ENCODE measurements at regions not wholly inside any gene's neighbourhood (a gene's known extent, or its start where the extent isn't known, plus 50 kb on each side); places are given as distances from the start of the nearest gene placed in this dataset.
"Not testable (repeated sequence)": the region's sequence is repeated elsewhere in the genome, so short reads cannot be mapped to it uniquely, and the experiment has no call there.

DNA sequence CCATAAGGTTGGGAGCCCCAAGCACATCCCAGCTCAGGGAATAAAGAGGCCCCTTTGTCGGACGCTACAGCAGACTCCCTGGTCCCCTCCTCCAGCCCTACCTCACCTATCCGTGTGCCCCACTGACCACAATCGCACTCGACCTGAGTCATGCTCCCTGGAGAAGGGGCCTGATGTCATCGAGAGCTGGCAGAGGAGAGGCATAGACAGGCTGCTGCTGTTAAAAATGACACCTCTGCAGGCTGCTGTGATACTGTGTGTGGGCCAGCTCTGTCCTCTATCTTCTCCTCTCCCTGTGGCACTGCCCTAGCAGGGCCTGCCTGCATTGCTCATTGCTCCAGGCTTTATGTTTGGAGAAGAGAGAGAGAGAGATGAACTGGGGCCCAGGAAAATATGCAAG, 123.4 kb upstream of the SYT13 start:
- peaks cover 37% of the 10 kb centered on the region for H3K4me1 ChIP-seq (ENCODE audit: control insufficient read depth, insufficient read depth, low read length, poor library complexity, severe bottlenecking)
- WGBS, 2 experiments (ENCODE audit: insufficient coverage in 2 of 2), result 83% methylated on average over 2 of the region's 6 CpGs; no CpG with 5 or more reads in 1 of the 2 experiments

DNA sequence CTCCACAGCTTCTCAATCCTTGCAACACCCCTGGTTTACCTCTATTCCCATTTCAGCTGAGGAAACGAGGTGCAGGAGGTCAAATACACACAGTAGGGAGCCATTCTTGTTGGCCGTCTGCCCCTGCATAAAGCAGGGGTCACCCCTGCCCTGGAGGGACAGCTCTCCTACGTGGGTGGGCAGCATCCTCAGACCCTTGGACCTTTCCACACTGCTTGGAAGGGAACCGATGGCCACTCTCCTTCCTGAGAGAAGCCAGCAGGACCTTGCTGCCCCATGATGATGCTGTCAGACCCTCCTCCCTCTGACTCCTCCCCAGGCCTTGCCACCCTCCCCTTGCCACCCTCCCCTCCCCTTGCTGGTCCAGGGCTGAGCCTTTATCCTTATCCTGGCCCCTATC, 121.1 kb upstream of the SYT13 start:
- Histone ChIP-seq H3K27ac (ENCODE audit: low read depth, low read length, severe bottlenecking) (no peak overlapping the region), H3K4me1 (ENCODE audit: control insufficient read depth, insufficient read depth, low read length, poor library complexity, severe bottlenecking) (peaks cover 31% of the 10 kb centered on the region), H3K9me3 (ENCODE audit: control insufficient read depth, low read length) (no peaks in the 10 kb centered on the region), H3K36me3 (ENCODE audit: control insufficient read depth, insufficient read depth, low read length) (no peaks in the 10 kb centered on the region), H3K4me3 (ENCODE audit: extremely low read depth, insufficient read depth, low read length, poor library complexity, severe bottlenecking) (no peak overlapping the region)
- WGBS, 2 experiments (ENCODE audit: insufficient coverage in 2 of 2), result 59 to 65% methylated on average over 4 of the region's 4 CpGs

More for the DNA sequence above, 123.4 kb upstream of the SYT13 start:
- Histone ChIP-seq H3K9me3 (ENCODE audit: control insufficient read depth, low read length) (no peaks in the 10 kb centered on the region), H3K4me3 (ENCODE audit: extremely low read depth, insufficient read depth, low read length, poor library complexity, severe bottlenecking) (no peak overlapping the region), H3K36me3 (ENCODE audit: control insufficient read depth, insufficient read depth, low read length) (no peaks in the 10 kb centered on the region), H3K27ac (ENCODE audit: low read depth, low read length, severe bottlenecking) (no peak overlapping the region)

DNA sequence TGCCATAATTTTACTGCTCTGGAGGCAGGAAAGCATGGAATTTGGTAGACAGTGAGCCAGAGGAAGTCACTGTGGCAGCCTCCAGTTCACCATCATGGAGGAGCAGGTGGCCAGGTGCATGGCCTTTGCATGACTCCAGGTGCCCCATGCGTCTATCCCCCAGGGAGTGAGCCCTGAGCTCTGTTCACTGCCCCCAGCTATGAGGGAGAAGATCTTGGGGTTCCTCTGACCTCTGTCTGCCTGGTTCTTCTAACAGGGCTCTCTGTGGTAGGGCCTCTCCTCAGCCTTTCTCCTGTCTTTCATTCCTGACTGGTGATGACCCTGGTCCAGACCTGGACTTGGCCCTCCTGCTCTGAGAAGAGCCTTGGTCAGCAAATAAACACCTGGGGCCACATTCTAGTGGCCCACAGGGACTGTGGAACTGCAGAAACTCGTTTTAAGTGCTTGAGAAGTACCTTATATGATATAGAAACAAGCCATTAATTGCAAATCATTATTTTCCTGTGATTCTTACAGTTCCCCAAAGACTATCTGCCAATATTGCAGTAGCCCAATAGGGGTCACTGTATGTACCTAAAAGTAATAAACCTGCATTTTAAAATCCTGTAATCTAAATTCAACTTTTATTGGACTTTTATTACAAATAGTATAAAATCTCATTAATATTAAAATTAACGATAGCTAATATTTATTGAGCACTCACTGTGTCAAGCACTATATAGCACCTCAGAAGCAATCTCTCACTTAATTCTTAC, 120.0 kb upstream of the SYT13 start:
- no peak overlapping the region for H3K27ac ChIP-seq (ENCODE audit: low read depth, low read length, severe bottlenecking)
- H3K36me3 ChIP-seq (ENCODE audit: control insufficient read depth, insufficient read depth, low read length), result no peaks in the 10 kb centered on the region
- H3K4me1 ChIP-seq (ENCODE audit: control insufficient read depth, insufficient read depth, low read length, poor library complexity, severe bottlenecking), result peaks cover 23% of the 10 kb centered on the region
- no peaks in the 10 kb centered on the region for H3K9me3 ChIP-seq (ENCODE audit: control insufficient read depth, low read length)
- WGBS, 2 experiments (ENCODE audit: insufficient coverage in 2 of 2), result 100% methylated on average over 1 of the region's 3 CpGs; no CpG with 5 or more reads in 1 of the 2 experiments
- H3K4me3 ChIP-seq (ENCODE audit: extremely low read depth, insufficient read depth, low read length, poor library complexity, severe bottlenecking), result no peak overlapping the region

DNA sequence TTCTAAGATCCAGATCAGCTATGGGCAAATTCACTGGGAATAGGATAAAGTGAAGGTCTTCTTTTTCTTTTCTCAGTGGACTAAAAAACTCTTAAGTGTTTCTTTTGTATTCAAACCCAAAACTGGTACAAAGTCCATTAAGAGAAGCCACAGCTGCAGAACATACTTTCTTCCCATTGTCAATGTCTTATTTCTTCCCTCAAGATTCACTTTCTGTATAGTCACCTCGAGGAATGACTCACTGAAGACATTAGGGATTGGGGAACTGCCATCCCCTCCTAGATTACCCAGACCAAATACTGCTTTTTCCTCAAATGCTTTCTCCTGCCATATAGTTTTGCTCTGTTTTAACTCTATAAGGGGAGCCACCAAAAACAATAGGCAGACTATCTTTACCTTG, 117.4 kb upstream of the SYT13 start:
- not testable (repeated sequence) for H3K27ac ChIP-seq (ENCODE audit: low read depth, low read length, severe bottlenecking); H3K36me3 ChIP-seq (ENCODE audit: control insufficient read depth, insufficient read depth, low read length); H3K4me3 ChIP-seq (ENCODE audit: extremely low read depth, insufficient read depth, low read length, poor library complexity, severe bottlenecking); H3K9me3 ChIP-seq (ENCODE audit: control insufficient read depth, low read length)
- H3K4me1 ChIP-seq (ENCODE audit: control insufficient read depth, insufficient read depth, low read length, poor library complexity, severe bottlenecking), result peaks cover 20% of the 10 kb centered on the region
- 80% methylated on average over 1 of the region's 1 CpG; no CpG with 5 or more reads in 1 of the 2 experiments for WGBS, 2 experiments (ENCODE audit: insufficient coverage in 2 of 2)

DNA sequence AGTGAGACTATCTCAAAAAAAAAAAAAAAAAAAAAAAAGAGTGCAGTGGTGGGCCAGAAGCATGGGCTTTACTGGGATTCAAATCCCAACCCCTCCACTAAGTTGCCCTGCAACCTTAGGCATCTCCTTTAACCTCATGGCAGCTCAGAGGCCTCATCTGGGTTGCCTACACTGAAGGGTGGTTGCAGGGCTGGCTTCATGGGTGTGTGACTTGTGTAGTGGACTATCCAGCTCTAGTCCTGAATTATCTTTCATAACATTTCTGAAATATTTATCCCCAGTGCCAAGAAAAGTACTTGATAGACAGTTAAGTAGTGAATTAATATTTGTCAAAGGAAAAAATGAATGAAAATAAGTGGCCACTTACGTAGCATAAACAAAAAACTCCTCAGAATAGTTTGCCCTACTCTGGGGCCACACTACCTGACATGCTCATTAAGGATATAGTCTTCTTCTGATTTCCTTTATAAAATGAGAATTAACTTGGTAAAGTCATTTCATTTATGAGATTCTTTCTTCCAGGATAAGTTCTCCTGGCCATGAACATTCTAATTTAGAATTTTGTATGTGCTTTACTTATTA, 116.0 kb upstream of the SYT13 start:
- Histone ChIP-seq H3K27ac (ENCODE audit: low read depth, low read length, severe bottlenecking) (no peak overlapping the region), H3K9me3 (ENCODE audit: control insufficient read depth, low read length) (no peaks in the 10 kb centered on the region), H3K4me3 (ENCODE audit: extremely low read depth, insufficient read depth, low read length, poor library complexity, severe bottlenecking) (no peak overlapping the region), H3K36me3 (ENCODE audit: control insufficient read depth, insufficient read depth, low read length) (no peaks in the 10 kb centered on the region), H3K4me1 (ENCODE audit: control insufficient read depth, insufficient read depth, low read length, poor library complexity, severe bottlenecking) (peaks cover 18% of the 10 kb centered on the region)
- WGBS, 2 experiments (ENCODE audit: insufficient coverage in 2 of 2), result no CpG with 5 or more reads among the region's 1 CpG

DNA sequence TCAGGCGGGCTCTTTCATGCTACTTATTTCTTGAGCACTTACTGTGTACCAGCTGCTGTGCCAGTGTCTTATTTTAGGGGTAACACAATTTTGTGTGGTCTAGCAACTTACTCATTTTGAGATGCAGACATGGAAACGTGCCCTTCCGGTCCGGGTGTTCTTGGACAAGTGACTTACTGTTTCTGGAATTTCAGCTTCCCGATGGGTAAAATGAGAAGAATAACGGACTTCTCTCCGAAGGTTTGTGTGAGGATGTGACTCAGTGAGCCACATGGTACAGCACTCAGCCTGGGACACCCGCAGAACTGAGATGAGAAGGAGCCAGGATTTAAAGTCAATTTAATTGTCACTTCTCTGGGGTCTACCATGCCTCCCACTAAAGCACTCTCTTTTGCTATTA, 114.5 kb upstream of the SYT13 start:
- no peaks in the 10 kb centered on the region for H3K9me3 ChIP-seq (ENCODE audit: control insufficient read depth, low read length)
- H3K4me1 ChIP-seq (ENCODE audit: control insufficient read depth, insufficient read depth, low read length, poor library complexity, severe bottlenecking), result peaks cover 18% of the 10 kb centered on the region
- no peak overlapping the region for H3K27ac ChIP-seq (ENCODE audit: low read depth, low read length, severe bottlenecking)
- H3K4me3 ChIP-seq (ENCODE audit: extremely low read depth, insufficient read depth, low read length, poor library complexity, severe bottlenecking), result no peak overlapping the region
- WGBS, 2 experiments (ENCODE audit: insufficient coverage in 2 of 2), result 86 to 92% methylated on average over 7 of the region's 8 CpGs
- H3K36me3 ChIP-seq (ENCODE audit: control insufficient read depth, insufficient read depth, low read length), result no peaks in the 10 kb centered on the region

DNA sequence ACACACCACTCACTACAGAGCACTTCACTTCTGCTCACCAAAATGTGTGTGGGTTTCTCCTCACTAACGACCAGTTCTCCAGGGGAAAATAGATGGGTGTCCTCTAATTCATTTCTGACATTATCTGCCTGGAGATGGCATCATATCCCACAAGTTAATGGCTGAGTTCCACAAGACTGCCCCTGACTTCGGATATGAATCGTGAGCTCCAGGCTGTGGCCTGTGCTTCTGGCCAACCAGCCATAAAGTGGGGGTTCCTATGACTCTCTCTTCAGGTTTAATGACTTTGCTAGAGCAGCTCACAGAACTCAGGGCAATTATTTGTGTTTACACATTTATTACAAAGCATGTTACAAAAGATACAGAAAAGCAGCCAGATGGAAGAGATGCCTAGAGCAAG, 113.0 kb upstream of the SYT13 start:
- H3K4me1 ChIP-seq (ENCODE audit: control insufficient read depth, insufficient read depth, low read length, poor library complexity, severe bottlenecking), result peaks cover 18% of the 10 kb centered on the region
- H3K9me3 ChIP-seq (ENCODE audit: control insufficient read depth, low read length), result no peaks in the 10 kb centered on the region
- no peaks in the 10 kb centered on the region for H3K36me3 ChIP-seq (ENCODE audit: control insufficient read depth, insufficient read depth, low read length)
- 68 to 91% methylated on average over 2 to 3 of the region's 3 CpGs for WGBS, 2 experiments (ENCODE audit: insufficient coverage in 2 of 2)
- no peak overlapping the region for H3K27ac ChIP-seq (ENCODE audit: low read depth, low read length, severe bottlenecking)
- no peak overlapping the region for H3K4me3 ChIP-seq (ENCODE audit: extremely low read depth, insufficient read depth, low read length, poor library complexity, severe bottlenecking)

DNA sequence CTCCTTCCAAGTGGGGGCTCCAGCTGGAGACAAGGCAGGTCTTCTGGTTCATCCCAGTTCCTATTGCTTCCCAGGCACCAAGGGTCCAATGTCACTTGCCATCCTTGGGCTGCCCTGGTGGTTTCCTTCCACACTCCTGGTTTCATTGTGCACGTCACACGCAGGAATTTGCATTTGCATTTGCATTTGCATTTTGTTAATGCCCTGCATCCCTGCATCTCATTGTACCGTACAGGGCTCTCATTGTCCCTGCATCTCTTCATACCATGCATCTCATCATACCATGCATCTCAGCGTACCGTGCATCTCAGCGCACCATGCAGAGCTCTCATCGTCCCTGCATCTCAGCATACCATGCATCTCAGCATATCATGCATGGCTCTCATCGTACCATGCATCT, 112.2 kb upstream of the SYT13 start:
- WGBS, 2 experiments (ENCODE audit: insufficient coverage in 2 of 2), result 89 to 95% methylated on average over 8 of the region's 8 CpGs
- H3K9me3 ChIP-seq (ENCODE audit: control insufficient read depth, low read length), result no peaks in the 10 kb centered on the region
- H3K36me3 ChIP-seq (ENCODE audit: control insufficient read depth, insufficient read depth, low read length), result no peaks in the 10 kb centered on the region
- H3K27ac ChIP-seq (ENCODE audit: low read depth, low read length, severe bottlenecking), result no peak overlapping the region
- H3K4me1 ChIP-seq (ENCODE audit: control insufficient read depth, insufficient read depth, low read length, poor library complexity, severe bottlenecking), result peaks cover 18% of the 10 kb centered on the region
- no peak overlapping the region for H3K4me3 ChIP-seq (ENCODE audit: extremely low read depth, insufficient read depth, low read length, poor library complexity, severe bottlenecking)

DNA sequence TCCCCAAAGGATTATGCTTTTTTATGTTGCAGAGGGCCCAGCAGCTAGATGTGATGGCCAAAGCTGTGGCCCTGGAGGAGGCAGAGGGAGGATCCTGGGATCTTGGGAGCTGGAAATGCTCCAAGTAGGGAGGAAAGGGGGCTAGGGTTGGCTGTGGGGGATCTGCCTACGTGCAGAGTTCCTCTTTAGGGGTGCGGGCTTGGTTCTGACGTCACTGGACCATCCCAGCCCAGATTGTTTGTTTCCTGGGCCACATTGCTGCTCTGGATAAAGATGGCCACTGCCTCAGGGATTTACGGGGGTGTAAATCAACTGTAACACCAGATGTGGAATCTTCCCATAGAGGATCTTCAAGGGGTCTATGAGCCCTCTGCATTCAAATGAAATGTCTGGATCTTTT, 110.3 kb upstream of the SYT13 start:
- Histone ChIP-seq H3K4me3 (ENCODE audit: extremely low read depth, insufficient read depth, low read length, poor library complexity, severe bottlenecking) (no peak overlapping the region), H3K4me1 (ENCODE audit: control insufficient read depth, insufficient read depth, low read length, poor library complexity, severe bottlenecking) (peaks cover 18% of the 10 kb centered on the region), H3K27ac (ENCODE audit: low read depth, low read length, severe bottlenecking) (no peak overlapping the region), H3K9me3 (ENCODE audit: control insufficient read depth, low read length) (no peaks in the 10 kb centered on the region), H3K36me3 (ENCODE audit: control insufficient read depth, insufficient read depth, low read length) (no peaks in the 10 kb centered on the region)
- WGBS, 2 experiments (ENCODE audit: insufficient coverage in 2 of 2), result 88 to 91% methylated on average over 4 of the region's 4 CpGs

DNA sequence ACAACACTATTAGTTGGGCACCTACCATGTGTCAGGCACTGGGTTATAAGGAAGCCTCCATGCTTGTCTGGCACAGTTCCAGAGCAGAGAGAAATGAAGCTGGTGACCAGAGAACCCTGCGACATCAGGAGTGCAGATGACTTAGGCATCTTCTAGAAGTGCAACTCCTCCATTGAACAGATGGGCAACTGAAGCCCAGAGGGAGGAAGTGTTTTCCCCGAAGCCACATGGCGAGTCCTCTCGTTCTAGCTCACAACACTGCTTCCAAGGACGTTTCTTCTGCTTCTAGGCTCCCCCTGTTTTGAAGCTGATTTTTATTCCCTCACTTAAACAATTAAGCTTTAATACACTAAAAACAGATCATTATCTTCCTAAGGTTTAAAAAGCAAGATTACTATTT, 109.8 kb upstream of the SYT13 start:
- Histone ChIP-seq H3K4me1 (ENCODE audit: control insufficient read depth, insufficient read depth, low read length, poor library complexity, severe bottlenecking) (peaks cover 15% of the 10 kb centered on the region), H3K27ac (ENCODE audit: low read depth, low read length, severe bottlenecking) (no peak overlapping the region), H3K4me3 (ENCODE audit: extremely low read depth, insufficient read depth, low read length, poor library complexity, severe bottlenecking) (no peak overlapping the region), H3K9me3 (ENCODE audit: control insufficient read depth, low read length) (no peaks in the 10 kb centered on the region), H3K36me3 (ENCODE audit: control insufficient read depth, insufficient read depth, low read length) (no peaks in the 10 kb centered on the region)
- 87 to 88% methylated on average over 5 of the region's 5 CpGs for whole genome bisulfite sequencing, 2 experiments (ENCODE audit: insufficient coverage in 2 of 2)

DNA sequence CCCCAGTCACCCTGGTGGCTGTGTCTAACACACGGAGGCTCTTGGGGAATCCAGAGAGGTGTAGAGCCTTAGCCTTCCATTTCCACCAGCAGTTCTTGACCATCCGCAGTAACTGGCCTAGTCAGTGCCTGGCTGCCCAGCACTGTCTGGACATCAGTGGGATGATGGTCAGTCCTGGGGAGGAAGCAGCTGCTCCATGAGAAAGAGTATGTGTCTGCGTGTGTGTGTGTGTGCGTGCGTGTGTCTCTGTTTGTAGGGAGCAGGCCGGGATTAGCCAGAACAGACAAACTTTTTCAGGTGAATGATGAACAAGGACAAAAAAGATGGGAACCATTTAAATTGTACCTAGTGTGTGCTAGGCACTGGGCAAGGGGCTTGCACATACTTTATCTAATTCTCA, 109.3 kb upstream of the SYT13 start:
- Histone ChIP-seq H3K4me1 (ENCODE audit: control insufficient read depth, insufficient read depth, low read length, poor library complexity, severe bottlenecking) (peaks cover 11% of the 10 kb centered on the region), H3K4me3 (ENCODE audit: extremely low read depth, insufficient read depth, low read length, poor library complexity, severe bottlenecking) (no peak overlapping the region), H3K36me3 (ENCODE audit: control insufficient read depth, insufficient read depth, low read length) (no peaks in the 10 kb centered on the region), H3K27ac (ENCODE audit: low read depth, low read length, severe bottlenecking) (no peak overlapping the region), H3K9me3 (ENCODE audit: control insufficient read depth, low read length) (no peaks in the 10 kb centered on the region)
- whole genome bisulfite sequencing, 2 experiments (ENCODE audit: insufficient coverage in 2 of 2), result 78 to 92% methylated on average over 2 to 5 of the region's 6 CpGs
